NCI-H187 treated with DMSO at 0.1 percent for 48 hours (cell line): ENCODE measurements at regions not wholly inside any gene's neighbourhood (a gene's known extent, or its start where the extent isn't known, plus 50 kb on each side); places are given as distances from the start of the nearest gene placed in this dataset.

Experiments used
- DNase-seq: peaks from one replicate; lab custom pipeline; 2025; lab: John Stamatoyannopoulos, UW

- DNase-seq, result no peak
Observed at GRCh38 chr9:81847181-81847915, 80.9 kb upstream of the SPATA31D4 start.

- no peak for DNase-seq
Observed at GRCh38 chr9:81848472-81848871, 79.8 kb upstream of the SPATA31D4 start.

- no peak for DNase-seq
Observed at GRCh38 chr9:81849631-81850259, 78.5 kb upstream of the SPATA31D4 start.

DNA sequence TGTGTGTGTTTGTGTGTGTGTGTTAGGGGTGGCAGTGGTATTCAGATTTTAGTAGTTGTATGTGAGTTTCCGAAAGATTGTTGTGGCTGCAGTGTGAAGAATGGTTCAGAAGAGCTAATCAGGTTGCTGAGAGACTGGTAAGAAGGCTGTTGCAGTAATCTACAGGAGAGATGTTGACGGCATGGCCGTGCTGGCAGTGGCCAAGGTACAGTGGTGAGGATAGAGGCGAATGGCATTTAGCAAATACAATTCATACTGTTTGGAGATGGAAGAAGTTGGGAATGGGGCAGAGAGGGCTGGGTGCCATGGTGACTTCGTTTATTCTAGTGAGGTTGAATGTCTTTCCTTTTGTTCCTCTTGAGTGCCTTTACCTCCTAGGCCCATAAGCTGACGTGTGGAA is 77.5 kb upstream of the SPATA31D4 start:
- no peak for DNase-seq

DNA sequence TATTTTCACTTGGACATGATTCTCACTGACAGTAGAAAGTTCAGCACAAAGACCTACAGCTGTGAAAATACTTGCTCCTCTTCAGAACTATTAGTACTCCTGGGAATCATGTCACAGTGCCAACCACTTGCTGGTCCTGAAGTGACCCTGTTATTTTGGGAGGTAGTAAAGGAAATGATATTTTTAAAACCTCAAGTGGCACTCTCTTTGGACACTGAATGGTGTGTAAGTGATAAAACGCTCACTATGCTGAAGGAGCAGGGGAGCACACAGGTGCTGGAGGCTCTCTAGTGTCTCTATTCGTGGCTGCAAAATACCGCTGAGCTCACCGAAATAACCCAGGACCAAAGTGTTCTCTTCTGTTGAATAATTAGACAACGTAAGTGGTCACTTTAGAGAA is 76.9 kb upstream of the SPATA31D4 start:
- peak; percentile 52 for DNase-seq

- DNase-seq, result no peak
Observed at GRCh38 chr9:81852820-81853219, 75.4 kb upstream of the SPATA31D4 start.

- DNase-seq, result no peak
Observed at GRCh38 chr9:81855538-81855937, 72.7 kb upstream of the SPATA31D4 start.

DNA sequence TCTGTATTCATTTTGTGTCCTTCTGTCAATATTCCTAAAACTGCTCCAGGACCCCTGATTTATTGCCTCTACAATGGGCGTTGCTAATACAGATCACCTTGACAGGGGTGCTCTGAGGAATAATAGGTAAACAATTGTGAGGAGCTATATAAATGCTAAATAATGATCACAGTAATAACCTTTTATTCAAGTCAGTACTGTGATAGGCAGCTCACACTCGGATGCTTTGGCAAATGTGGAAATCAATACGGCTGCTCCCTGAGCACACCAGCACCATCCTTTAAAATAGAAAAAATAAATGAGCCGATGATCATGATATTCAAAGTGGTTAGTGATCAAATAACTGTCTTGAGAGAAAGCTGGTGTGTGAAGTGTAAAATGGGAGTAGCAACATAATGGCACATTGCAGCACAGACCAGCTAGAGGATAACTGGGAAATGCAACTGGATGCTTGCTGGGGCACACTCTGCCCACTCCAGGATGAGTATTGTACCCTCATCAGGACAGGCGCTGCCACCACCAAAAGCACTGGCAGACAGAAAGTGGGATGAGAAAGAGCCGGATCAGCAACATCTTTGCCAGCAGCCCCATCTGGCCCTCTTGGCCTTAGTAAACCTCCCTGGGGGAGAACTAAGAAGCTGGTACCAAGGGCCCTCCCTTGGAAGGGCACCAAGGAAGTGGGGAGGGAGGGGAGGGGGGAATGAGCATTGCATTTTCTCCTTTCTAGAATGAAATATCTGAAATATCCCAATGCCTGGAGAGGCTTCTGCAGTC is 69.4 kb upstream of the SPATA31D4 start:
- DNase-seq, result no peak

- no peak for DNase-seq
Observed at GRCh38 chr9:81860581-81860980, 67.6 kb upstream of the SPATA31D4 start.

DNA sequence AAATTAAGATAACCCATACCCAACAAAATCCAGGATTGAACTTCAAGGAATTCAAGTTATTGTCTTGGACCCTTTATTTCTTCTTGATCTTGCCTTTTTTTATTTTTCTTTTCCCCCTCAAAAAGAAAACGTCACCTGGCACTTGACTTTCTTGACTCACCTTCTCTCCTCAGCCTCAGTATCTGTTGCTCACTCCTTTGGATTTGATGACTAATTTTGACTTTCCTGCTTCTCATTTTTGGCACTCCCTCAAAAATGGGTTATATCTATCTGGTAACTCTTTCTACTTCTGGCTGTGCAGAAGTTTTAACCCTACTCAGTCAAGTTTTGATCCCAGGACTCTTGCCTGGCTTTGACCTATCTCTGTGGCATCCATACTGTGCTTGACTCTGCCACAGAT is 66.6 kb upstream of the SPATA31D4 start:
- no peak for DNase-seq

- no peak for DNase-seq
Observed at GRCh38 chr9:81868145-81868544, 60.1 kb upstream of the SPATA31D4 start.

GRCh38 chr9:81871695-81872094 is 56.5 kb upstream of the SPATA31D4 start:
- DNase-seq, result no peak

- no peak for DNase-seq
Observed at GRCh38 chr9:81874250-81874649, 54.0 kb upstream of the SPATA31D4 start.

DNA sequence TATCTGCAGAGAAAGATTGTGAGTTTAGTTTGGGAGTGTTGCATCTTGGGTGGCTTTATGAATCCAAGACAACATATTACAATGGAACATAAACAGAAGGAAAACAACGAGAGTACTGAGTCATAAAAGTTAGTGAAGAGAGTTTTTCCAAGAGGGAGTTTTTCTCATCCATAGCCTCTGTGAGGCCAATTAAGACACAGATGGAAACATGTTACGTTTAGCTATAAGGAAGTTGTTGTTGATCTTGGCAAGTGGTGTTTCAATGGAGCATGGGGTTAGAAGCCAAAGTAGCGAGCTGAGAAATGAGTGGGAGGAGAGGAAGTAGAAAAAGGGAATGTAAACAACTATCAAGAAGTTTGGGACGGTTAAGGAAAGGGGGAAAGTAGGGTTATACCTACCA is 53.3 kb upstream of the SPATA31D4 start:
- no peak for DNase-seq

GRCh38 chr9:81877047-81877446 is 51.2 kb upstream of the SPATA31D4 start:
- DNase-seq, result no peak
